Activated naive CD8-positive, alpha-beta T cell treated with anti-CD3 and anti-CD28 coated beads, Interleukin-2, amount 10 ng/mL, durations not matched to agents 7 days and 5 days (primary cell): ENCODE measurements at regions not wholly inside any gene's neighbourhood (a gene's known extent, or its start where the extent isn't known, plus 50 kb on each side); places are given as distances from the start of the nearest gene placed in this dataset.
"Not testable (repeated sequence)": the region's sequence is repeated elsewhere in the genome, so short reads cannot be mapped to it uniquely, and the experiment has no call there.

Experiments used
- ATAC-seq: fragments of 150-1000 bp; cut with Tn5 transposase; one replicate; pipeline ENCODE4 v1.10.0; 2021; ENCODE audit warnings: low read depth, moderate library complexity
- POLR2A ChIA-PET: fragments of 350-600 bp; sonication (Branson Sonifier 250); formaldehyde crosslinking; loops from one replicate; lab custom pipeline; 2021; ENCODE audit warnings: antibody characterized with exemption; lab: Charles Lee
- DNase-seq: peaks from one replicate; pipeline ENCODE4 v3.0.0; 2021
- H3K27ac Mint-ChIP-seq: one replicate; pipeline ENCODE4 v1.8.0; 2022; ENCODE audit warnings: mild to moderate bottlenecking, mixed read lengths
- H3K27me3 Mint-ChIP-seq: one replicate; pipeline ENCODE4 v1.8.0; 2022; ENCODE audit warnings: mild to moderate bottlenecking, moderate library complexity, mixed read lengths
- H3K36me3 Mint-ChIP-seq: one replicate; pipeline ENCODE4 v1.8.0; 2021; ENCODE audit warnings: mild to moderate bottlenecking, mixed read lengths
- H3K4me1 Mint-ChIP-seq: one replicate; pipeline ENCODE4 v1.8.0; 2021; ENCODE audit warnings: mixed read lengths
- H3K4me3 Mint-ChIP-seq: one replicate; pipeline ENCODE4 v1.8.0; 2022; ENCODE audit warnings: mild to moderate bottlenecking, moderate library complexity, mixed read lengths
- H3K9me3 Mint-ChIP-seq: one replicate; pipeline ENCODE4 v1.8.0; 2021; ENCODE audit warnings: mixed read lengths

- no peak overlapping the region for H3K27ac Mint-ChIP-seq
- H3K36me3 Mint-ChIP-seq, result no peaks in the 10 kb centered on the region
- no peaks in the 10 kb centered on the region for H3K4me1 Mint-ChIP-seq
- POLR2A ChIA-PET, result no interaction called here
- DNase-seq (no peak), ATAC-seq (no peak)
- no peaks in the 10 kb centered on the region for H3K27me3 Mint-ChIP-seq
- no peak overlapping the region for H3K4me3 Mint-ChIP-seq
- H3K9me3 Mint-ChIP-seq, result no peaks in the 10 kb centered on the region
Measured at GRCh38 chr13:107968470-107968869, 246.9 kb downstream of the LIG4 start.

DNA sequence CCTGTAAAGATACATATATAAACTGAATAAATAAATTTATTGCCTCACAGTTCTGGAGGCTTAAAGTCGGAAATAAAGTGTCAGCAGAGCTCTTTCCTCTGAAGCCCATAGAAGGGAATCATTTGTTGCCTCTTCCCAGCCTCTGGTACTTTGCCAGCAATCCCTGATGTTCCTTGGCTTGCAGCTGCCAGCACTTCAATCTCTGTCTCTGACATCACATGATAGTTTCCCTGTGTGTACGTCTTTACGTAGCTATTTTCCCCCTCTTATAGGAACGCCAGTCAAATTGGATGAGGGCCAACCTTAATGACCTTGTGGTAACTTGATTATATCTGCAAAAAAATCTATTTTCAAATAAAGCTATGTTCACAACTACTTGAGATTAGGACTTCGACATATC lies 250.9 kb downstream of the LIG4 start:
- Mint-ChIP-seq H3K36me3 (no peaks in the 10 kb centered on the region), H3K4me3 (no peak overlapping the region), H3K9me3 (no peaks in the 10 kb centered on the region), H3K27ac (no peak overlapping the region), H3K27me3 (no peaks in the 10 kb centered on the region), H3K4me1 (no peaks in the 10 kb centered on the region)
- POLR2A ChIA-PET, result no interaction called here
- DNase-seq (no peak), ATAC-seq (no peak)

- POLR2A ChIA-PET, result no interaction called here
- H3K27me3 Mint-ChIP-seq, result no peaks in the 10 kb centered on the region
- H3K36me3 Mint-ChIP-seq, result no peaks in the 10 kb centered on the region
- ATAC-seq (no peak), DNase-seq (no peak)
- no peak overlapping the region for H3K27ac Mint-ChIP-seq
- no peak overlapping the region for H3K4me3 Mint-ChIP-seq
- no peaks in the 10 kb centered on the region for H3K9me3 Mint-ChIP-seq
- no peaks in the 10 kb centered on the region for H3K4me1 Mint-ChIP-seq
Measured at GRCh38 chr13:107961849-107962608, 253.3 kb downstream of the LIG4 start.

GRCh38 chr13:107960301-107960700 lies 255.0 kb downstream of the LIG4 start:
- no peak for DNase-seq
- no peak overlapping the region for H3K4me3 Mint-ChIP-seq
- H3K36me3 Mint-ChIP-seq, result no peaks in the 10 kb centered on the region
- no peaks in the 10 kb centered on the region for H3K9me3 Mint-ChIP-seq
- no peaks in the 10 kb centered on the region for H3K27me3 Mint-ChIP-seq
- H3K27ac Mint-ChIP-seq, result no peak overlapping the region
- ATAC-seq, result no peak
- POLR2A ChIA-PET, result no interaction called here
- H3K4me1 Mint-ChIP-seq, result no peaks in the 10 kb centered on the region

GRCh38 chr13:107956889-107957288 lies 258.4 kb downstream of the LIG4 start:
- no peaks in the 10 kb centered on the region for H3K36me3 Mint-ChIP-seq
- POLR2A ChIA-PET, result no interaction called here
- H3K27ac Mint-ChIP-seq, result no peak overlapping the region
- no peaks in the 10 kb centered on the region for H3K9me3 Mint-ChIP-seq
- ATAC-seq (no peak), DNase-seq (no peak)
- H3K4me3 Mint-ChIP-seq, result no peak overlapping the region
- no peaks in the 10 kb centered on the region for H3K27me3 Mint-ChIP-seq
- H3K4me1 Mint-ChIP-seq, result no peaks in the 10 kb centered on the region

DNA sequence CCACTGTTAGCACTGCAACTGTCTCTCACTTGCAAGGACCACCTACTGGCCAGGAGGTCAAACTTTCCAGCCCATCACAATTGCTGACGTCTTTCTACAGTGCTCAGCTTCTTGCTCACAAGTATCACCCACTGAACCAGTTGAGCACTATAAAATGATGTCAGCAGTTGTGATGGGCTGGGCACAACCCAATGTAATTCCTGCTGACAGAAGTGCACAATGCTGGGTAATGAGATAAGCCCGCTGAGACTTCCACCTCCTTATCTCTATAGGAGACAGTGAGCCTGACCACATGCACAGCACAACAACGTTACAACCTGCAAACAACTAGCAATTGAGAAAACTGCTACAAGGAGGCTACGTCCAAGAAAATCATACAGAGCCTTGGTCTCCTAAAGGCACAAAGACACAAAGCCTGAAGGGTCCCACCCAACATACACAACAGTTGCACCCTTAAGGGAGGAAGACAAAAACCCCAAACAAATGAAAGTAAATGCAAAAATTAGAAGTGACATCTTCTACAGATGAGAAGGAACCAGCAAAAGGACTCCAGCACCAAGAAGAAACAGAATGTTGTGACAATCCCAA lies 273.2 kb downstream of the LIG4 start:
- Mint-ChIP-seq H3K4me1 (no peaks in the 10 kb centered on the region), H3K36me3 (no peaks in the 10 kb centered on the region), H3K4me3 (no peak overlapping the region), H3K27ac (no peak overlapping the region), H3K9me3 (peaks cover 2% of the 10 kb centered on the region), H3K27me3 (no peaks in the 10 kb centered on the region)
- POLR2A ChIA-PET, result no interaction called here
- no peak for DNase-seq
- no peak for ATAC-seq

DNA sequence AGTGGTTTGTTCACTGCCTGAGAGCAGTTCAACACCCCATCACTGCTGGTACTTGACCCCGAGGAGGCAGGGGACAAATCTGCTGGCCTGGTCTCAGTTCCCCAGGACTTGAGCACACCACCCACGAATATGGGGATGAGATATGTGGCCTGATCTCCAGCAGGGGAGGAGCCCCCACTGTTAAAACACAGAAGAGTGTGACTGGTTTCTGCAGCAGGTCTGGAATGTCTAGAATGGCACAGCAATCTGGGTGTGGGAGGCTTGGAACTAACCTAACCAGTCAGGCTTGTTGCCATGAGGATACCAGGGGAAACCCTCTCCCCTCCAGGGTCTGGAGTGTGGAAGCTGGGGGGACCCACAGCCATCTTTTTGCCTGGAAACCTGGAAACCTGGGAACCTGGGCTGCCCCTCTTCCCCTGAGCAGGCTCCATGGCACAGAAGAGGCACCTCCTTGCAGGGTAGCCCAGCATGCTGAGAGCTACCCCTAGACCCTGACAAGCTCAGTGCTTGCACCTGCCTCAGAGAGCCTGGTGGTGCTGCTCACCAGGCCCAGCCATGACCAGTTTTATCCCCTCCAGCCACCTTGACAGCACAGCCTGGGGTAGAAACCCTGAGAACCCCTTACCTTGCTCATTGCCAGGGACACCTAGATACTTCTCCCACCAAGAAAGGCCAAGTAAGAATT lies 273.8 kb downstream of the LIG4 start:
- POLR2A ChIA-PET, result no interaction called here
- Mint-ChIP-seq H3K27me3 (no peaks in the 10 kb centered on the region), H3K27ac (no peak overlapping the region), H3K36me3 (no peaks in the 10 kb centered on the region), H3K9me3 (peaks cover 2% of the 10 kb centered on the region), H3K4me1 (no peaks in the 10 kb centered on the region), H3K4me3 (no peak overlapping the region)
- DNase-seq (no peak), ATAC-seq (no peak)

DNA sequence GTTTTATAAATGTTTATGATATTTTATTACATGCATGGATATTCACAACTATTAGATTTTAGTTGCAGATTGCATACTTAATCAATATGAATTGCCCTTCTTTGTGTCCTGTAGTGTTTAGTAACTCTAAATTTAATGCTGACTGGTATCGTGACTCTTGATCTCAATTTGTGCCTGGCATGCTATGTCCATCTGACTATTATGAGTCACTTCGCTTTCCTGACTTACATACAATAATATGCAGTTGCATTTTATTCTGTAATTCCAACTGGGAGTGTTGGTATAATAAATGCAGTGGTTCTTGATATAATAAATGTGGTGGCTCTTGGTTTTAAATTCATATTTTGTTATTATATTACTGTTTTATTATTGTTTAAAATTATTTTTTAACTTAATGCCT lies 277.5 kb downstream of the LIG4 start:
- DNase-seq (no peak), ATAC-seq (no peak)
- POLR2A ChIA-PET, result no interaction called here
- no peak overlapping the region for H3K4me3 Mint-ChIP-seq
- no peak overlapping the region for H3K27ac Mint-ChIP-seq
- no peaks in the 10 kb centered on the region for H3K36me3 Mint-ChIP-seq
- H3K27me3 Mint-ChIP-seq, result no peaks in the 10 kb centered on the region
- peaks cover 1% of the 10 kb centered on the region for H3K9me3 Mint-ChIP-seq
- no peaks in the 10 kb centered on the region for H3K4me1 Mint-ChIP-seq

- Mint-ChIP-seq H3K27ac (no peak overlapping the region), H3K36me3 (no peaks in the 10 kb centered on the region), H3K9me3 (peaks cover 4% of the 10 kb centered on the region), H3K4me3 (no peak overlapping the region), H3K4me1 (no peaks in the 10 kb centered on the region), H3K27me3 (no peaks in the 10 kb centered on the region)
- DNase-seq (no peak), ATAC-seq (no peak)
- POLR2A ChIA-PET, result no interaction called here
Measured at GRCh38 chr13:107931056-107931455, 284.3 kb downstream of the LIG4 start.

DNA sequence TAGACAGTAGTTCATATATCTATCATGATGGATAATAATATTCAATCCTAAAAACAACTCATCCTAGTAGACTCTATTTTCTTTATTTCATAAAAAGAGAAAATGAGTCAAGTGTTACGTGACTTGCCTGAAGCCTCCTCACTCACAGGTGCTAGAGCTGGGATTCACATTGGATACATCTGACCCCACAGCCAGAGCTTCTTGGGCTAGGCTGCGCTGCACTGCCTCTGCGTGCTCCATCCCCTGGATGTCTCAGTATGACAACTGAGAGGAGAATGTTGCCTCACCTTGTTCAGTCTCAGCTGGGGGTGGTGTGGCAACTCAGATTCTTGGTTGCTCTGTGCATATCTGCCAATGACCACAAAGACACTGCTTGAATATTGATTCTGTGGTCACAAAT lies 286.6 kb downstream of the LIG4 start:
- Mint-ChIP-seq H3K4me3 (no peak overlapping the region), H3K27me3 (no peaks in the 10 kb centered on the region), H3K36me3 (no peaks in the 10 kb centered on the region), H3K9me3 (peaks cover 2% of the 10 kb centered on the region), H3K27ac (no peak overlapping the region), H3K4me1 (no peaks in the 10 kb centered on the region)
- DNase-seq, result no peak
- POLR2A ChIA-PET, result no interaction called here
- no peak for ATAC-seq

- POLR2A ChIA-PET, result no interaction called here
- Mint-ChIP-seq H3K9me3 (peaks cover 2% of the 10 kb centered on the region), H3K4me1 (no peaks in the 10 kb centered on the region), H3K27ac (no peak overlapping the region), H3K36me3 (no peaks in the 10 kb centered on the region), H3K27me3 (no peaks in the 10 kb centered on the region), H3K4me3 (no peak overlapping the region)
- DNase-seq (no peak), ATAC-seq (no peak)
Measured at GRCh38 chr13:107927557-107927956, 287.8 kb downstream of the LIG4 start.

- H3K27ac Mint-ChIP-seq, ATAC-seq, H3K36me3 Mint-ChIP-seq, DNase-seq, H3K27me3 Mint-ChIP-seq, H3K4me1 Mint-ChIP-seq, POLR2A ChIA-PET, H3K4me3 Mint-ChIP-seq, H3K9me3 Mint-ChIP-seq: not testable (repeated sequence)
Measured at GRCh38 chr13:107926515-107926914, 288.8 kb downstream of the LIG4 start.

DNA sequence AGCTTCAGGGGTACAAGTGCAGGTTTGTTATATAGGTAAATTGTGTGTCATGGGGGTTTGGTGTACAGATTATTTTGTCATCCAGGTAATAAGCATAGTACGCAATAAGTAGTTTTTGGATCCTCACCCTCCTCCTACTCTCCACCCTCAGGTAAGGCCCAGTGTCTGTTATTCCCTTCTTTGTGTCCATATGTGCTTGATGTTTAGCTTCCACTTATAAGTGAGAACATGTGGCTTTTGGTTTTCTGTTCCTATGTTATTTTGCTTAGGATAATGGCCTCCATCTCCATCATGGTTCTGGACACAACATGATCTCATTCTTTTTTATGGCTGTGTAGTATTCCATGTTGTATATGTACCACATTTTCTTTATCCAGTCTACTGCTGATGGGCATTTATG lies 298.4 kb downstream of the LIG4 start:
- H3K9me3 Mint-ChIP-seq, H3K4me3 Mint-ChIP-seq, H3K27ac Mint-ChIP-seq, H3K36me3 Mint-ChIP-seq, H3K27me3 Mint-ChIP-seq, ATAC-seq, DNase-seq, H3K4me1 Mint-ChIP-seq, POLR2A ChIA-PET: not testable (repeated sequence)

DNA sequence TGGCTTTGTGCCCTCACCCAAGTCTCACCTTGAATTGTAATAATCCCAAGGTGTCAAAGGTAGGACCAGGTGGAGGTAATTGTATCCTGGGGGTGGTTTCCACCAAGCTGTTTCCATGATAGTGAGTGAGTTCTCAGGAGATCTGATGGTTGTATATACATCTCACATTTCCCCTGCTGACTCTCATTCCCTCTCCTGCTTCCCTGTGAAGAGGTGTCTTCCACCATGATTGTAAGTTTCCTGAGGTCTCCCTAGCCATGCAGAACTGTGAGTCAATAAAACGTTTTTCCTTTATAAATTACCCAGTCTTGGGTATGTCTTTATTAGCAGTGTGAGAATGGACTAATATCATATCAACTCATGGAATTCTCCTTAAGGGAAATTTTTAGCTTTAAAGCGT lies 302.6 kb downstream of the LIG4 start:
- POLR2A ChIA-PET, result no interaction called here
- Mint-ChIP-seq H3K4me3 (no peak overlapping the region), H3K9me3 (peaks cover 2% of the 10 kb centered on the region), H3K27ac (no peak overlapping the region), H3K27me3 (no peaks in the 10 kb centered on the region), H3K36me3 (no peaks in the 10 kb centered on the region), H3K4me1 (no peaks in the 10 kb centered on the region)
- DNase-seq (no peak), ATAC-seq (no peak)
